DOHH2 (cell line): ENCODE measurements at regions not wholly inside any gene's neighbourhood (a gene's known extent, or its start where the extent isn't known, plus 50 kb on each side); places are given as distances from the start of the nearest gene placed in this dataset.

ENCODE experiments used
- H3F3A ChIP-seq: fragments of 200-600 bp; sonication (generic), shearing (Covaris generic); 2 replicates; pipeline ENCODE4 v1.6.0; 2016; ENCODE audit warnings: antibody characterized with exemption, mild to moderate bottlenecking; ENCODE audit not compliant: control insufficient read depth, insufficient read depth
- H3K27ac ChIP-seq: fragments of 200-600 bp; sonication (generic); 2 replicates; pipeline ENCODE4 v1.5.1; 2014; ENCODE audit warnings: low read depth, mild to moderate bottlenecking, low read length, moderate library complexity
- H3K27me3 ChIP-seq: fragments of 200-600 bp; sonication (generic); 2 replicates; pipeline ENCODE4 v1.6.1; 2014; ENCODE audit warnings: mild to moderate bottlenecking, low read length, mixed read lengths; ENCODE audit not compliant: control insufficient read depth
- H3K36me3 ChIP-seq: fragments of 200-600 bp; sonication (generic); 2 replicates; pipeline ENCODE4 v1.6.1; 2014; ENCODE audit warnings: mild to moderate bottlenecking, low read length, moderate library complexity, mixed read lengths; ENCODE audit not compliant: control insufficient read depth
- H3K4me1 ChIP-seq: fragments of 200-600 bp; sonication (generic); 2 replicates; pipeline ENCODE4 v1.6.1; 2014; ENCODE audit warnings: mild to moderate bottlenecking, low read length, mixed read lengths; ENCODE audit not compliant: control insufficient read depth
- H3K4me2 ChIP-seq: fragments of 200-600 bp; sonication (generic); 2 replicates; pipeline ENCODE4 v1.6.0; 2014; ENCODE audit warnings: mild to moderate bottlenecking, low read length, moderate library complexity
- H3K4me3 ChIP-seq: fragments of 200-600 bp; sonication (generic); 2 replicates; pipeline ENCODE4 v1.5.1; 2014; ENCODE audit warnings: mild to moderate bottlenecking, low read length, mixed read lengths
- H3K79me2 ChIP-seq: fragments of 200-600 bp; sonication (generic); 2 replicates; pipeline ENCODE4 v1.6.1; 2014; ENCODE audit warnings: mild to moderate bottlenecking, low read length, mixed read lengths; ENCODE audit not compliant: control insufficient read depth
- H3K9me2 ChIP-seq: fragments of 200-600 bp; sonication (generic); replicated peaks from 2 replicates; pipeline ENCODE4 v1.6.1; 2014; ENCODE audit warnings: mild to moderate bottlenecking, low read length, mixed read lengths; ENCODE audit not compliant: control insufficient read depth
- H3K9me3 ChIP-seq: fragments of 200-600 bp; sonication (generic); 2 replicates; pipeline ENCODE4 v1.6.1; 2014; ENCODE audit warnings: antibody characterized with exemption, low read length, mixed read lengths; ENCODE audit not compliant: control insufficient read depth, insufficient read depth
- H4K20me1 ChIP-seq: fragments of 200-600 bp; sonication (generic); 2 replicates; pipeline ENCODE4 v1.6.0; 2014; ENCODE audit warnings: low read depth, mild to moderate bottlenecking, antibody characterized with exemption, low read length, moderate library complexity; ENCODE audit not compliant: control insufficient read depth, insufficient read depth
- CTCF ChIP-seq: fragments of 200-600 bp; sonication (generic); IDR thresholded peaks from one replicate; pipeline ENCODE4 v1.5.1; 2014; ENCODE audit warnings: antibody characterized with exemption, mild to moderate bottlenecking, low read depth, low read length; ENCODE audit not compliant: poor library complexity, severe bottlenecking
- EZH2phosphoT487 ChIP-seq: fragments of 200-600 bp; sonication (generic); IDR thresholded peaks from 2 replicates; pipeline ENCODE4 v1.6.1; 2017; ENCODE audit warnings: borderline replicate concordance, mild to moderate bottlenecking, antibody characterized with exemption, low read length, moderate library complexity, mixed read lengths

GRCh38 chr3:25086721-25087120 is 341.3 kb upstream of the RARB start:
- Histone ChIP-seq H3K4me1 (no peaks in the 10 kb centered on the region), H3K9me3 (no peaks in the 10 kb centered on the region), H3K4me3 (no peak overlapping the region), H3K27me3 (no peaks in the 10 kb centered on the region), H3K79me2 (no peaks in the 10 kb centered on the region), H3F3A (no peaks in the 10 kb centered on the region), H3K36me3 (no peaks in the 10 kb centered on the region), H3K4me2 (no peak overlapping the region), H4K20me1 (no peaks in the 10 kb centered on the region), H3K27ac (no peak overlapping the region), H3K9me2 (no peaks in the 10 kb centered on the region)
- TF ChIP-seq EZH2phosphoT487, result no peak
- TF ChIP-seq CTCF, result no peak

- Histone ChIP-seq H3K9me3 (no peaks in the 10 kb centered on the region), H3K4me3 (no peak overlapping the region), H3F3A (no peaks in the 10 kb centered on the region), H3K9me2 (no peaks in the 10 kb centered on the region), H3K79me2 (no peaks in the 10 kb centered on the region), H3K4me1 (no peaks in the 10 kb centered on the region), H3K36me3 (no peaks in the 10 kb centered on the region), H3K27ac (no peak overlapping the region), H4K20me1 (no peaks in the 10 kb centered on the region), H3K4me2 (no peak overlapping the region), H3K27me3 (no peaks in the 10 kb centered on the region)
- TF ChIP-seq EZH2phosphoT487 (no peak), CTCF (no peak)
These were observed 339.8 kb upstream of the RARB start for GRCh38 chr3:25088284-25088683.

GRCh38 chr3:25090698-25091453 is 337.2 kb upstream of the RARB start:
- H3K9me3 ChIP-seq, result no peaks in the 10 kb centered on the region
- no peak overlapping the region for H3K4me2 ChIP-seq
- TF ChIP-seq EZH2phosphoT487, result no peak
- no peak for TF ChIP-seq CTCF
- H3F3A ChIP-seq, result no peaks in the 10 kb centered on the region
- no peaks in the 10 kb centered on the region for H3K79me2 ChIP-seq
- H3K4me3 ChIP-seq, result no peak overlapping the region
- H3K36me3 ChIP-seq, result no peaks in the 10 kb centered on the region
- no peaks in the 10 kb centered on the region for H3K4me1 ChIP-seq
- H3K27me3 ChIP-seq, result no peaks in the 10 kb centered on the region
- no peaks in the 10 kb centered on the region for H3K9me2 ChIP-seq
- H4K20me1 ChIP-seq, result no peaks in the 10 kb centered on the region
- H3K27ac ChIP-seq, result no peak overlapping the region
